ENCODE measurements at regions not wholly inside any gene's neighbourhood (a gene's known extent, or its start where the extent isn't known, plus 50 kb on each side); places are given as distances from the start of the nearest gene placed in this dataset.

DNA sequence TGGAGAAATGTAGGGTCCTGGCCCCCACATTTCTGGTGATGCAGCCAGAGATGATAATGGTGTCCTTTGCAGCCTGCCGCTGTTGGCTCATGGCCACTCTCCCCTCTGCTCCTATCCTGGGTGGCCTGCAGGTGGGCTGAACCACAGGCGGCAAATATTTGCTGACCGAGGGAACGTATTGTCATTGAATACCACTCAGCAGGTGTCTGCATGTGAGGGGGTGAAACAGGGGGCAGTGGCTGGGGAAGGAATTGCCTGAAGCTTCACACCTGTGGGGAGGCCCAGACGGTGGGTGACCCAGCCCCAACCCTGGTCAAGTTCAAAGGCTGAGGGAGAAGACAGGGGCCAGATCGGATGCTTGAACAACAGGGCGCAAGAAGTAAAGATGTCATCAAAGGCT lies 73.3 kb upstream of the WNT11 start:
- DNase-seq, result no peak
- no peak for TF ChIP-seq POLR2A (IDR thresholded peaks at IDR 0.05)
- TF ChIP-seq, protein P1, sequence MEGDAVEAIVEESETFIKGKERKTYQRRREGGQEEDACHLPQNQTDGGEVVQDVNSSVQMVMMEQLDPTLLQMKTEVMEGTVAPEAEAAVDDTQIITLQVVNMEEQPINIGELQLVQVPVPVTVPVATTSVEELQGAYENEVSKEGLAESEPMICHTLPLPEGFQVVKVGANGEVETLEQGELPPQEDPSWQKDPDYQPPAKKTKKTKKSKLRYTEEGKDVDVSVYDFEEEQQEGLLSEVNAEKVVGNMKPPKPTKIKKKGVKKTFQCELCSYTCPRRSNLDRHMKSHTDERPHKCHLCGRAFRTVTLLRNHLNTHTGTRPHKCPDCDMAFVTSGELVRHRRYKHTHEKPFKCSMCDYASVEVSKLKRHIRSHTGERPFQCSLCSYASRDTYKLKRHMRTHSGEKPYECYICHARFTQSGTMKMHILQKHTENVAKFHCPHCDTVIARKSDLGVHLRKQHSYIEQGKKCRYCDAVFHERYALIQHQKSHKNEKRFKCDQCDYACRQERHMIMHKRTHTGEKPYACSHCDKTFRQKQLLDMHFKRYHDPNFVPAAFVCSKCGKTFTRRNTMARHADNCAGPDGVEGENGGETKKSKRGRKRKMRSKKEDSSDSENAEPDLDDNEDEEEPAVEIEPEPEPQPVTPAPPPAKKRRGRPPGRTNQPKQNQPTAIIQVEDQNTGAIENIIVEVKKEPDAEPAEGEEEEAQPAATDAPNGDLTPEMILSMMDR (IDR thresholded peaks at IDR 0.05 in 8 of 11, conservative IDR thresholded peaks at IDR 0.05 in 3 of 11), result no peak
- TF ChIP-seq POLR2AphosphoS5 (IDR thresholded peaks at IDR 0.05), result no peak
- H3K4me3 ChIP-seq, result no peak overlapping the region
- H3K27me3 ChIP-seq (replicated peaks in 1 of 7), result peaks cover 0 to 5% (median 0%) of the 10 kb centered on the region in 7 donors
- no peak overlapping the region for H3K27ac ChIP-seq
- peaks cover 0 to 3% (median 0%) of the 10 kb centered on the region in 6 donors for H3K4me1 ChIP-seq
- 82 to 96% (median 87%) methylated on average over 7 of the region's 7 CpGs for WGBS, 5 donors
- intact Hi-C loops (cut with DNase I; ENCODE audit: low total_unique reads), result no loop called here
- H3K36me3 ChIP-seq, result no peaks in the 10 kb centered on the region
- H3K9me3 ChIP-seq, result peaks cover 0 to 5% (median 0%) of the 10 kb centered on the region in 8 donors

DNA sequence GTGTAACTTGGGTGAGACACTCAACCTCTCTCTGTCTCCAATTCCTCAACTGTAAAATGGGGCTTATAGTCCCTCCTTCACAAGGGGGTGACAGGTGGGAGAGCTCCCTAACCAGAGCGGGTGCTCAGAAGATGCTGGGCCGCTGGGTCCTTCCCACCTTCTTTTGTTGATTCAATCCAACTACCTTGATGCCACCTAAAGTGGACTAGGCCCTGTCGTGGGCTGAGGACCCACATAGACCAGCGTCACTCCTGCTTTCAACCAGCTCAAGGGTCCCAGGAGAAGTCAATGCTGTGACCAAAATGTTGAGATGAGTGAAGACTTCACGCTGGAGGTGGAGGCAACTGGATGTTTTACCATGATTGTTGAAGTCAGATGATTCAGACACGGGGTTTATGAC lies 72.7 kb upstream of the WNT11 start:
- Histone ChIP-seq H3K27ac (no peak overlapping the region), H3K4me3 (no peak overlapping the region), H3K9me3 (peaks cover 0 to 11% (median under 1%) of the 10 kb centered on the region in 8 donors), H3K36me3 (no peaks in the 10 kb centered on the region), H3K4me1 (peaks cover 0 to 3% (median 0%) of the 10 kb centered on the region in 6 donors), H3K27me3 (replicated peaks in 1 of 7) (peaks cover 0 to 5% (median 0%) of the 10 kb centered on the region in 7 donors)
- no peak for DNase-seq
- intact Hi-C loops (cut with DNase I; ENCODE audit: low total_unique reads), result no loop called here
- no peak for TF ChIP-seq POLR2A (IDR thresholded peaks at IDR 0.05)
- TF ChIP-seq, protein P1 (IDR thresholded peaks at IDR 0.05 in 8 of 11, conservative IDR thresholded peaks at IDR 0.05 in 3 of 11), result no peak
- TF ChIP-seq POLR2AphosphoS5 (IDR thresholded peaks at IDR 0.05), result no peak
- 89 to 96% (median 93%) methylated on average over 6 of the region's 6 CpGs for WGBS, 5 donors

DNA sequence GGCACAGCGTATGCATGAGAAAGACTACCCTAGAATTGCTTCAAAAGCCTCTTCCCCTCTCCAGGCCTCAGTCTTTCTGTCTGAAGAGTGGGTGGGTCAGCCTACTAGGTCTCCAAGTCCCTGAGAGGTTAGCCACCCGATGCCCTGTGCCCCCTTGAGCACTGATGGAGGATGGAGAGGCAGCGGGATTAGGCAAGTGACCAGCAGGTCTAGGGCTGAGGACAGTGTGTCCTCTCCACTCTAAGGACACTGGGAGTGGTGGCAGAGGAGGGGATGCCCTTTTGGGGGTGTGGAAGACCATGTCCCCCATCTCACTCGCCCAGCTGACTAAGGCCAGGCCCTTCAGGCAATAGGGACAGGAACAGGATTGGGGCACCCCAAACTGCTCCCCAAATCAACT lies 72.2 kb upstream of the WNT11 start:
- Histone ChIP-seq H3K4me1 (peaks cover 0 to 3% (median 0%) of the 10 kb centered on the region in 6 donors), H3K9me3 (peaks cover 0 to 15% (median 3%) of the 10 kb centered on the region in 8 donors), H3K27ac (no peak overlapping the region), H3K4me3 (no peak overlapping the region), H3K36me3 (no peaks in the 10 kb centered on the region), H3K27me3 (replicated peaks in 1 of 7) (peaks cover 0 to 5% (median 0%) of the 10 kb centered on the region in 7 donors)
- TF ChIP-seq, protein P1 (IDR thresholded peaks at IDR 0.05 in 8 of 11, conservative IDR thresholded peaks at IDR 0.05 in 3 of 11), result no peak
- TF ChIP-seq POLR2A (IDR thresholded peaks at IDR 0.05), result no peak
- intact Hi-C loops (cut with DNase I; ENCODE audit: low total_unique reads), result no loop called here
- DNase-seq, result no peak
- WGBS, 5 donors, result 85 to 95% (median 92%) methylated on average over 3 to 4 of the region's 4 CpGs

DNA sequence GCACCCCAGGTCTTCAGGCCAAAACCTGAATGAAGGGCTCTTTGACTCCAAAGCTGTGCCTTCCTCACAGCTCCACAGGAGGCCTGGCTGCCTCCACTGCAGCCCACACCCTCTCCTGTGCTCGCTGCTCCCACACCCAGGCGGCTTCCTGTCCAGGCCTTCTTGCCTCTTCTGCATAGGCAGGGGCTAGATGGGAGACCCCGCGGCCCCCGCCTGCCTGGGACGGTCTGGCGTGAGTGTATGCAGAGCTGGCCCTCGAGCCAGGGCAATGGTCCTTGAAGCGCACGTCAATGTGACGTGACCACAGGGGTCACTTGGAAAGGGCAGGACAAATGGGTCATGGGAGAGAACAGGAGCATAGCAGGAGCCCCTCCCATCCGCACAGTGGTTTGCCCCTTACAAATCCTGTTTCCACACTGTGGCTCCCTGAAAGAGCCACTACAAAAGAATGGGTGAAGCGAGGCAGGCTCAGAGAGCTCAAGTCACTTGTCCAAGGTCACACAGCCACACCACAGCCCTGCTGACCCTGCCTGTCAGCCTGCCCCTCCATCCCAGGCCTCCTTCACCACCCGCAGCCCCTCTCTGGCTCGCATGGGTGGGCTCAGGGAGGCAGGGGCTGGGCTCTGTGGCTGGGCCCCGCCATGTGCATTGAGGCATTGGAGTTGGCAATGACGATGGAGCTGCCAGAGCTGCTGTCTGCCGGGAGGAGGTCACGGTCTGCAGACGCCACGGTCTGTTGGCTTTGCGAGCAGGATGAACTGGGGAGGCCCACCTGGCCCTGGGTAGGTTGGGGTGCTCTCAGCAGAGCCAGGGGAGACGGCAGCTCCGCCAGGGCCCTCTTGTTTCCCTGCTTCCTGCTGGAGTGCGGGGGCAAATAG lies 71.2 kb upstream of the WNT11 start:
- 59 to 74% (median 71%) methylated on average over 16 to 25 of the region's 25 CpGs for WGBS, 5 donors
- intact Hi-C loops (cut with DNase I; ENCODE audit: low total_unique reads), result no loop called here
- H3K4me1 ChIP-seq, result no peaks in the 10 kb centered on the region
- TF ChIP-seq, protein P1 (IDR thresholded peaks at IDR 0.05 in 8 of 11, conservative IDR thresholded peaks at IDR 0.05 in 3 of 11), result no peak
- peaks cover 0 to 15% (median 3%) of the 10 kb centered on the region in 8 donors for H3K9me3 ChIP-seq
- H3K27me3 ChIP-seq (replicated peaks in 1 of 7), result peaks cover 0 to 5% (median 0%) of the 10 kb centered on the region in 7 donors
- DNase-seq, result no peak
- H3K36me3 ChIP-seq, result no peaks in the 10 kb centered on the region
- no peak overlapping the region for H3K27ac ChIP-seq
- no peak overlapping the region for H3K4me3 ChIP-seq
